Globus pallidus (tissue), 1 donor: ENCODE measurements at regions not wholly inside any gene's neighbourhood (a gene's known extent, or its start where the extent isn't known, plus 50 kb on each side); places are given as distances from the start of the nearest gene placed in this dataset.
"Not testable (repeated sequence)": the region's sequence is repeated elsewhere in the genome, so short reads cannot be mapped to it uniquely, and the experiment has no call there.

Experiments
- DNase-seq: peaks from one replicate; pipeline ENCODE4 v3.0.0-alpha.2; 2015; ENCODE audit warnings: low spot score

- DNase-seq, result no peak
Observed at GRCh38 chr13:32828711-32829110, 187.5 kb upstream of the KL start.

GRCh38 chr13:32829269-32829668 is 187.0 kb upstream of the KL start:
- DNase-seq, result no peak

GRCh38 chr13:32829676-32830335 is 186.4 kb upstream of the KL start:
- no peak for DNase-seq

- DNase-seq, result no peak
Observed at GRCh38 chr13:32830336-32831031, 185.7 kb upstream of the KL start.

- no peak for DNase-seq
Observed at GRCh38 chr13:32837307-32837972, 178.8 kb upstream of the KL start.

GRCh38 chr13:32837973-32838927 is 178.0 kb upstream of the KL start:
- DNase-seq, result no peak

- peak; percentile 8 for DNase-seq
Observed at GRCh38 chr13:32838945-32839344, 177.3 kb upstream of the KL start.

- DNase-seq, result no peak
Observed at GRCh38 chr13:32840113-32840512, 176.1 kb upstream of the KL start.

GRCh38 chr13:32840989-32841713 is 175.1 kb upstream of the KL start:
- DNase-seq, result no peak

GRCh38 chr13:32845952-32846950 is 170.0 kb upstream of the KL start:
- DNase-seq, result no peak

GRCh38 chr13:32847976-32848375 is 168.2 kb upstream of the KL start:
- not testable (repeated sequence) for DNase-seq

GRCh38 chr13:32849369-32849768 is 166.9 kb upstream of the KL start:
- DNase-seq, result no peak

GRCh38 chr13:32850316-32851052 is 165.7 kb upstream of the KL start:
- no peak for DNase-seq

- DNase-seq, result no peak
Observed at GRCh38 chr13:32851083-32852069, 164.8 kb upstream of the KL start.

- DNase-seq, result no peak
Observed at GRCh38 chr13:32852526-32852925, 163.7 kb upstream of the KL start.

GRCh38 chr13:32857077-32857476 is 159.1 kb upstream of the KL start:
- no peak for DNase-seq

GRCh38 chr13:32857689-32858088 is 158.5 kb upstream of the KL start:
- no peak for DNase-seq

- DNase-seq, result no peak
Observed at GRCh38 chr13:32859707-32860292, 156.4 kb upstream of the KL start.
